Renal cortex interstitium (tissue), 11 donors: ENCODE measurements at regions not wholly inside any gene's neighbourhood (a gene's known extent, or its start where the extent isn't known, plus 50 kb on each side); places are given as distances from the start of the nearest gene placed in this dataset.

Source experiments
- DNase-seq, 11 donors: peaks; one replicate each; pipeline ENCODE4 v3.0.0-alpha.2; 2013; ENCODE audit warnings: low read depth in 9 of 11, low spot score in 4 of 11; ENCODE audit errors: extremely low read depth in 1 of 11

GRCh38 chr9:89862316-89862715 lies 257.5 kb downstream of the GADD45G start:
- no peak for DNase-seq

GRCh38 chr9:89863141-89863540 lies 258.3 kb downstream of the GADD45G start:
- DNase-seq: no peak

- DNase-seq: no peak
Measured at GRCh38 chr9:89863837-89864236, 259.0 kb downstream of the GADD45G start.

GRCh38 chr9:89864257-89864656 lies 259.4 kb downstream of the GADD45G start:
- no peak for DNase-seq

- DNase-seq: no peak
Measured at GRCh38 chr9:89864731-89865130, 259.9 kb downstream of the GADD45G start.

GRCh38 chr9:89865357-89865756 lies 260.5 kb downstream of the GADD45G start:
- no peak for DNase-seq

GRCh38 chr9:89865981-89866380 lies 261.2 kb downstream of the GADD45G start:
- DNase-seq: no peak

- DNase-seq: no peak
Measured at GRCh38 chr9:89866701-89867100, 261.9 kb downstream of the GADD45G start.

GRCh38 chr9:89868100-89868499 lies 263.3 kb downstream of the GADD45G start:
- no peak for DNase-seq

- DNase-seq: no peak
Measured at GRCh38 chr9:89869793-89870580, 265.2 kb downstream of the GADD45G start.

GRCh38 chr9:89871871-89872331 lies 267.1 kb downstream of the GADD45G start:
- DNase-seq: no peak

- no peak for DNase-seq
Measured at GRCh38 chr9:89872426-89872912, 267.7 kb downstream of the GADD45G start.

- DNase-seq: no peak
Measured at GRCh38 chr9:89872913-89873707, 268.3 kb downstream of the GADD45G start.

GRCh38 chr9:89873801-89874200 lies 269.0 kb downstream of the GADD45G start:
- DNase-seq: no peak

- DNase-seq: no peak
Measured at GRCh38 chr9:89874351-89875321, 269.8 kb downstream of the GADD45G start.

GRCh38 chr9:89877051-89878002 lies 272.5 kb downstream of the GADD45G start:
- DNase-seq: no peak

GRCh38 chr9:89878003-89878411 lies 273.2 kb downstream of the GADD45G start:
- DNase-seq: no peak

- no peak for DNase-seq
Measured at GRCh38 chr9:89878687-89879086, 273.9 kb downstream of the GADD45G start.
